ENCODE measurements at regions not wholly inside any gene's neighbourhood (a gene's known extent, or its start where the extent isn't known, plus 50 kb on each side); places are given as distances from the start of the nearest gene placed in this dataset.
"Not testable (repeated sequence)": the region's sequence is repeated elsewhere in the genome, so short reads cannot be mapped to it uniquely, and the experiment has no call there.

DNA sequence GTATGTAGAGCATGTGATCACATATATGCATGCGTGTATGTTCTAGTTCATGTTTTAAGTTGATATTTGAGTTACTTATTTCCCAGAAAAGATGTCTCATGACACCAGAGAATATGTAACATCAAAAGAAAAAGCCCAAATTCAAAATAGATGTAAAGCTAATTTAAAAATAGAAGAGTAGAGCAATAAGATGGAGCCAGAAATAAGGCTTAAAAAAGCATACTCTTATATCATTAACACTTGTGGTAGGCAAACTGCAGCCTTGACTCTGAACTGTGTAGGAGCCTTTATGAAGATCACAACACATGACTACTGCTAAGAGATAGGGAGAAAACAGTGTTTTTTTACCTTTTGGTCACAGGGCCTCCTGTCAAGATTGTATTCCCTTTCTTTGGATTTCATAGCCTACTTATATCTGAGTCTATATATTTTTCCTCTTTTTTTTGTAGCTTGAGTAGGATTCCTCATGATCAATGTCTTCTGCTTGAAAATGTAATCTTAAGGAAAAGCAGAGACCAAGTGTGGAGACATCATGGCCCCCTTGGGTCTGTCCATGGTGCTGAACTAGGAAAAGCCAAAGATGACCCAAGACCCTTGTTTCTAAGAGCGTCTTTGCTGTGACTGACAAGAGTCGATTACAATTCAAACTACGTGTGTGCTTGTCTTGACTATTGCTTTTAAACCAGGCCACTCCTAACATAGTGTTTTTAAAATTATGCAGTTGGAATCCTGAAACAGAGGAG, 390.4 kb downstream of the SHISA9 start:
- DNase-seq = no peak

DNA sequence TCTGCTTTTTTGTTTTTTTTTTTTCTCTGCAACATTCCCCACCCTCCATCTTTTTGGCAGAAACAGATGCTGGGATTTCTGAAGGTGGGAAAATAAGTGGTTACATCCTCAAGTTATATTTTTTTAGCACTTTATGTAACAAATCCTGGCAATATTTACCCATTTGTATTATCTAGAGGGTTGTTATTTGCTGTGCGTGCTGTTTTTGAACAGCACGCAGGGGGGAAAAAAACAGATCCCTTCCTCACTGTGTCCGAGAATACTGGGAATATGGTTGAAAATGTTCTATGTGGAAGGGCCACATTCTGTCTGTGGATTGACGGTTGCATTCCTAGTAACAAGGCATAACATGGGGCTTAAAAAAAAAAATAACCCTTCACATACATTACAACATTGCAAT, 394.8 kb downstream of the SHISA9 start:
- DNase-seq = no peak

DNA sequence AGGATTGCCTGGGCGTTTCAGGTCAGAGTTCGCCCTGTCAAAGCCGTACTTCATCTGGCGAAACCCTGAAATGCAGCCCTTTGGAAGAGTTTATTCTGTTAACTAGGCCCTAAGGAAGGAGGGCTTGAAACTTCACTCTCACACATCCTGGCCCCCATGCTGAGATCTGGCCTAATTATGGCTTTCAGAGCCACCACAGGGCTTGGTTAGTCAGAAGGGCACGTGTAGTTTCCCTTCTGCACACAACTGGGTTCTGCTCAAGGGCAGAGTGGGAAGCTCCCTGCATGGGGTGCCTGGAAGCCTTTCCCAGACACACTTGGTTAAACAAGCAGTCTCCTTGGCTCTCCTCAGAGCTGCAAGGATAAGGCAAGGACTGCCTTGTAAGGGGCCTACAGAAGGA, 397.3 kb downstream of the SHISA9 start:
- DNase-seq = no peak

DNA sequence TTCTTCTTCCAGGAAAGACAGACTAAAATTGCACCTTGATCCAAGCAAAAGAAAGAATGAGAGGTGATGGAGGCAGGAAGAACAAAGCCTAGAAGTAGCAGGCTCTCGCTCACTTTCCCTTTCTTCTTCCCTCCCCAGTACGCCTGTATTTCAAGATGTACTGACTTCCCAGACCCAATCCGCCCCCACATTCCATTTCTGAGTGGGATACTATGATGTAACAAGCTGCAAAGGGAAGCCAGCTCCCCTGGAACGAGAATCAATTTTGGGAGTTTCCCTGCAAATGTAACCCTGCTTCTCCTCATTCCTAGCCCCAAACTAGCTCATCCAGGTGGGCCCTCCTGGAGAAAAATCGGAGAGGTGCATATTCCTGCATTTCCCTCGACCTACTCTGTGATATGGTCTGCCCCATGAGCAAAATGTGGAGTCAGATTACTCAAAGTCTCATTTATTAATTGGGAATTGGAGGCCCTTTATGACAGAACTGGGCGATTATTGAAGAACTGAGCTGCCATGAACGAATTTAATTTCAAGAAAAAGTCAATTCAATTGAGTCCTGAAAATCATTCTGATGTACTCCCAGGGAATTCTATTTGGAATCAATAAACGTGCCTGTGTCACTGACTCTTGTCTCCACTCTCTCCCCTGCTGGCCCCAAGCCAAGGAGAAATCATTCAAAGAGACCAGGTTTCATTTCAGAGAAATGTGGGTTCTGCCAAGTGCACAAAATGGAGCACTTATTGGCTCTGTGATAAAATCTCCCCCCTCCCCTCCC, 398.9 kb downstream of the SHISA9 start:
- no peak for DNase-seq

DNA sequence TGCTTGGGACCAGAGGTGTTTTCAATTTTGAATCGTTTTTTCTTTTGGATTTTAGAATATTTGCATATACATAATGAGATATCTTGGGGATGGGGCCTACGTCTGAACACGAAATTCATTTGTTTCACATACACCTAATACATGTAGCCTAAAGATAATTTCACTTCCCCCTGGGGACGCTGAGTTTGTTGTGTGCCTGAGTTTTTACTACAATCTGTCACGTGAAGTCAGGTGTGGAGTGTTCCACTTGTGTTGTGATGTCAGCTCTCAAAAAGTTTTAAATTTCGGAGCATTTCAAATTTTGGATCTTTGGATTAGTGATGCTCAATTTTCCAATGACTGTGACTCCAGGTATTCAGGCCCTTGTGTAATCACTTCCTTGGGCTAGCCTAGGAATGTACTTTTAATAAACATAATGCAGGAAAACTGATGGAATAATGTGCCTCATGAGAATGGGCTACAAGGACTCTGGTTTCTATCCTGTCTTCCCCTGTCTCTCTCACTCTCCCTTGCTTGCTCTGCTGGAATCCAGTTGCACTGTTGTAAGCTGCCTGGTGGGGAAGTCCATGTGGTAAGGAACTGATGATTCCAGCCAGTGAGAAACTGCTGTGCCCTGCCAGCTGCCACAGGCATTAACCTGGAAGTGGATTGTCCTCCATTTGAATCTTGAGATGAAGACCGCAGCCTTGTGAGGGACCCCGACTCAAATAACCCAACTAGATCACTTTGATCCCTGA, 403.8 kb downstream of the SHISA9 start:
- no peak for DNase-seq

DNA sequence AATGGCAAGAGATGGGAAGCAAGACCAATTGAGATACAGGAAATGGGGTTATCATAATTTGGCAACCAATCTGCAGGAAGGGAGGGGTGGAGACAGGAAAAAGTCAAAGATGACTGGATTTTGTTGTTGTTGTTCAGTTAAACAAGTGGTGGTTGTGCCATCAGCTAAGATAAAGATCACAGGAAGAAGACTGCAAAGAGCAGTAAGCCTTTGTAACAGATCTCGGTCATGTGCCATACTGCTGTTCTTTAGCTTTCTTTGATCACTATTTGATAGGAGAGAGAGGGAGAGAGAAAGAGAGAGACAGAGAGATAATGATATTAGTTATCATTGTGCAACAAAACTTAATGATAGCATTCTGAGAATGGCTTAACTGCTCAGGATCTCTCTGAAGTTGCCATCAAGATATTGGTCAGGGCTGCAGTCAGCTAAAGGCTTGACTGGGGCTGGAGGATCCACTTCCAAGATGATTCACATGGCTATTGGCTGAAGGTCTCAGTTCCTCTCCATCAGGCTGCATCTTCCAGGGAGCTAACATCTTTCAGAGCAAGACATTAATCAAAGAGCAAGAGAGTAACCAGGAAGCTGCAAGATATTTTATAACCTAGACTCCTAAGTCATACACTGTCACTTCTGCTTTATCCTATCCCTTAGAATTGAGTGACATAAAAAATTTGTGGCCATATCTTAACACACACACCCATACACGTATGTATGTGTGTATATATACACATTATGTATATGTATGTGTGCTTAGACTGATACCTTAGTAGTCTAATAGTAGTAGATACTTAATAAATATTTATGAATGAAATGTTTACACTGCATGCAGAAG, 405.0 kb downstream of the SHISA9 start:
- no peak for DNase-seq

DNA sequence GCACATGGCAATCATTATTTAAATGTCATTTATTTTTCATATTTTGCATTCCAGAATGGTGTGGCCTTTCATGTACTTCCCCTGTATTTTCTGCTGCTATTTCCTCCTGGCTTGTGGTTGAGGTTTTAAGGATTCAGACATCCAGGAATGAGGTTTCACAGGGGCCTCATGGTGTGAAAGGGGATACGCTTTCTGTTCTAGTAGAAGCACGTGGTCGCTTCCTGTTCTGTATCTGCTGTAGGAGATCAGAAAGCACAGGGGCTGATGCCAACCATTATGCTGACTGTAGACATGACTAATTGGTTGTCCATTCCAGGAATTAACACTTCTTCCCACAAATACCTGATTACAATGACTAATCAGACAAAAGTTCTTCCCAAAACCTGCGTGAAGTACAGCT, 405.9 kb downstream of the SHISA9 start:
- no peak for DNase-seq

DNA sequence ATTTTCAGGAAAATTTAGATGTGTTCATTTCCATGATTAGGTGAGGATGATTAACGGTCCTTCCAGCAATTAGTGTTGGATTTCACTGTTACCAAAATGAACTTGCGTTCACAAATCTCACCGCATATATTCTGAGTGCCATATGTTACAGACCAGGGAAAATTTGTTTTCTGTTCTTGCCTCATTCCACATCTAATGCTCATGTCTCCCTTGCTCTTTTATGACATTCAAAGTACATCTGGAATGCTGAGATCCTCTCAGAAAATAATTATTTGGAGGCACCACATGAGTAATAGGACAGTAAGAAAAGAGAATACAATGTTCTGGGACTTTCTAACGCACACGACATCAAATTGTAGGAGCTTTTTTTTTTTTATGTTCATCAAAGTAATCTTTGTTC, 406.5 kb downstream of the SHISA9 start:
- no peak for DNase-seq

DNA sequence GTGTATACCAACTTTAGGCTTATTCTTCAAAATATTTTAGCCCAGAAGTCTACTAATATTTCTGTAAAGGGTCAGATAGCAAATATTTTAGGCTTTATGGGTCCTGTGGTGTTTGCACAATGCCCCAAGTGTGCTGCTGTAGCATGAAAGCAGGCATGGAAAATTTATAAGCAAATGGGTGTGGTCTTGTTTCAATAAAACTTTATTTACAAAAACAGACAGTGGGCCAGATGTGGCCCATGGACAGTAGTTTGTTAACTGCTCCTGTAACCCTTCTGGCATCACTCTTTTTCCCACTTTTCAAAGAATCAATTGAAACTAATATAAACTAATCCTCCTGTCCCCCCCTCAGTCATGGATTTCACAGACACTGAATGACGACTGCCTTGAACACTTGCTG, 410.7 kb downstream of the SHISA9 start:
- DNase-seq = no peak

DNA sequence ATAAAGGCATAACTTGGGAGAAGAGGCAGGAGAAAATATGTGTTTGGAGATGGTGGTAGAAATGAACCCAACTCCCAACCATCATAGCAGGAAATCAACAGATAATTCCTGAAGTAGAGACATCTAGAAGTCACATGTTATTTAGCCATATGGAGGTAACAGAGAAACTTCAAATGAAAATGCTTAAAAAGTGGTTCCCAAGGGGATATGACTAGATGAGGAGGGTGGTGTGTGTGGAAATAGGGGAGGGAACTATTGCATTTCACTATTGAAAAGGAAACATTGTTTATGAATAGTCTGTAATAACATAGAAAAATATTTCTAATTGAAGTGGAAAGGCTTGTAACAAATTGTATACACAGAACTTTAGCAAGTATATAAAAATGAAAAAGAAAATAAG, 412.0 kb downstream of the SHISA9 start:
- no peak for DNase-seq

DNA sequence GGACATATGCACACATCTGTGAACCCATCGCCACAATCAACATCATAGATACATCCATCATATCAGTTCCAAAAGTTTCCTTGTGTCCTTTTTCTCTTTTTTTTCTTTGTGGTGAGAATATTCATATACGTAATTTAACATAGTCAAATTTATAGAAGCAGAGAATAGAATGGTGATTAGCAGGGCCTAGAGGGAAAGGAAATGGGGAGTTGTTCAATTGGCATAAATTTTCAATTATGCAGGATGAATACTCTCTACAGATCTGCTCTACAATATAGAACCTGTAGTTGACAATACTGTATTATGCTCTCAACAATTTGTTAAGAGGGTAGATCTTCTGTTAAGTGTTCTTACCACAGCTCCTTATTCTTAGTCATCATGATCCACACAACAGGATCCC, 413.2 kb downstream of the SHISA9 start:
- no peak for DNase-seq

DNA sequence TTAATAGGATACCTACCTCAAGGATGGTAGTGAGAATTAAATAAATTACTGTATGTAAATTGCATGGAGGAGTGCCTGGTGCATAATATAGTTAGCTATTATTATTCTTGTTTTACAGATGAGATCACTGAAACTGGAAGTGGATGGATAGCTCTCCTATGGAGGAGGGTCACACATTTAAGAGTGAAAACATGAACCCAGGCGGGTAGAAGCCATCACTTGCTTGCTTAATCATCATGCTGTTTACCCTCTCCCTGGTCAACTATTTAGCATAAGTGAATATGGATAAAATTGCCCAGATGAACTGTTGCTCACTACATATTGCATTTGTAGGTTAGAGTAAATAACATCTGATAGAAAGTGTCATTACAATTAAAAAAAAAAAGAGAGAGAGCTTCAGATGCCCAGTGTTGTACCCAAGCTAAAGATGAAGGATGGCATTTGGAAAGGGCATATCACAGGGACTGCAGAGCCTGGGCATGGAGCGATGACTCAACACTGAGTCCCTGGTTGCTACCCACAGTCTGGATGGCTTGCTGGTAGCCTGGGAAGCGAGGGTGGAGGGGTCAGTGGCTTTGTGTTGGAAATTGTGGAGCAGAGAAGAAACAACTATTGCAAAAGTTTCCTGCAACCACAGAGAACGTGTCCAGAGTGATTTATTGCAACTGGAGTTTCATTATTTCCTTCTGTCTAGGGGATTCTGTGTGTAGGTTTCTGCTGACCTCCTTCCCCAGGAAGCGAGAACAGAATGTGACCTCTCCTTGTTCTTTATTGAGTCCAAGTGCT, 414.4 kb downstream of the SHISA9 start:
- no peak for DNase-seq

DNA sequence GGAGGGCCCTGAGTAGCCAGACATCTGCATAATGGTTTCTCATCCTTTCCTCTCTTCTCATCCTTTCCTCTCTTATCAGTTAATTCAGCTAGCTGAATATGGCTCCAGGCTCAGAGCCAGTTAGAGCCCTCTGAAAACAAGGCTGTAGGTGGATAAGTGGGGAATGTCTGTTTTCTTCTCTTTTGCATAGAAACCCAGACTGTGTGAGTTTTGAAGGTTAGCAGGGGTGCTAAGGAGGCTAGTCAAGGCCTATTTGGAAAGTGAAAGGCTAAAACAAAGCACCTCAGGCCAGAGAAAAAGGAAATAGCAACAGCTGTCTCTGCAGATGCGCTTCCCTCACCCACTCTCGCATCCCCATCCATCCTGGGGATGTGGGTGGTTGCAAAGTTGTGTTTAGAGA, 420.9 kb downstream of the SHISA9 start:
- DNase-seq = no peak

DNA sequence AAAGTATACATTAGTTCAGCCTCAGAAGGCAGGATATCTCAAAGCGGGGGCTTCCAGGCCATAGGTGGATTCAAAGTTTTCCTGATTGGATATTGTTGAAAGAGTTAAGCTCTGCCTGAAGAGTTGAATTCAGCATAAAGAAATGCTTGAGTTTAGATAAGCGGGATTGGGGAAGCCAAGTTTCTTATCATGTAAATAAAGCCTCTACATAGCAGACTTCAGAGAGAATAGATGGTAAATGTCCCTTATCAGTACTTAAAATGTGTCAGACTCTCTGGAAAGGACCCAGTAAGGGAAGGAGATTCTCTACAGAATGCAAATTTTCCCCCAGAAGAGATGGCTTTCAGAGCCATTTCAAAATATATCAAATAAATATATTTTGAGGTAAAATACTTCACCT, 423.5 kb downstream of the SHISA9 start:
- no peak for DNase-seq

DNA sequence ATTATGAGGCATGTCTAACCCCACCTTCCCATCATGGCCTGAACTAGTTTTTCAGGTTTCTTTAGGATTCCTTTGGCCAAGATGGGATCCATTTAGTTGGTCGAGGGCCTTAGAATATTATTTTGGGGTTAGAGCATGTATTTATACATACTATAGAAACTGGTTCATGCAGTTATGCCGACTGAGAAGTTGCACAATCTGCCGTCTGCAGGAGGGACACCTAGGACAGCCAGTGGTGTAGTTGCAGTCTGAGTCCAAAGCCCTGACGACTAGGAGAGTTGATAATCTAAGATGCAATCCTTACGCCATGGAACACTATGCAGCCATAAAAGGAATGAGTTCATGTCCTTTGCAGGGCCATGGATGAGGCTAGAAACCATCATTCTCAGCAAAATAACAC, 424.0 kb downstream of the SHISA9 start:
- no peak for DNase-seq

DNA sequence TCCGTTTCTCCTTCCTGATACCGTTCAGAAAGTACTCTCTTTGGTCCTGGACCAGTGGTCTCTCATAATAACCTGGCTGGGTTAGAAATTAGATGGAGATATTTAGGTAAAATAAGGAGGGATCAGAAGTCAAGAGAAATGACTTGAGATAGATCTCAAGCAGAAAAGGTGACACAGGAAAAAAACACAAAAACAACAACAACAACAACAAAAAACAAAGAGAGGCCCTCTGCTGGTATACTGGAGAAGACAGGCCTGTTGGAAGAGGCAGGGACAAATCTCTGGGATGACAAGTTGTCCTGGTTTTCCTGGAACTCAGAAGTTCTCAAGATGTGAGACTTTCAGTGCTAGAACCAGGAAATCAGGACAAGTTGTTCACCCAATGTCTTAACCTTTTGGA, 430.5 kb downstream of the SHISA9 start:
- no peak for DNase-seq

DNA sequence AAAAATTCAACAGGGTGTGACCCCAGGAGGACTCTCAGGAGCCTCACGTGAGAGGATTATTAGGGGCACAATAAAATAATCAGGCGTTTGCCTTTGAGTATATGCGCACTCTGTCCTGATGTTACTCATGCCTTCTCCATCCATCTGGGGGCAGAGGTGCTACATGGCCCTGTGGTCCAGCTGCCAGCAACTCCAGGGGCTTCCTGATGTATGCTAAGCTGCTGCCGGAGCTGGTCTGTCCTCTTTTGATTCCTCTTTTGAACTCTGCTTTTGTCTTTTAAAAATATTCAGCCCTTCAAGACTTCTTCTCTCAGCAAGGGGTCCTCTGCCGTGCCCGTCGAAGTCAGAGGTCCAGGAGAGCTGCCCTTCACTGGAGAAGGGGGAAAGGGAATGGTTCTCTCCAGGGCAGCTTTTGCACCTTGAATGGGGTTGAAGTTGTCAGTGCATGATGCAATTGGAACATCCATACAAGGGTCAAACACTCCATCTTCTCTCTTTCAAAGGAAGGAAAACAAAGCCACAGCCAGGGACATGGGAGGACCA, 431.4 kb downstream of the SHISA9 start:
- no peak for DNase-seq

DNA sequence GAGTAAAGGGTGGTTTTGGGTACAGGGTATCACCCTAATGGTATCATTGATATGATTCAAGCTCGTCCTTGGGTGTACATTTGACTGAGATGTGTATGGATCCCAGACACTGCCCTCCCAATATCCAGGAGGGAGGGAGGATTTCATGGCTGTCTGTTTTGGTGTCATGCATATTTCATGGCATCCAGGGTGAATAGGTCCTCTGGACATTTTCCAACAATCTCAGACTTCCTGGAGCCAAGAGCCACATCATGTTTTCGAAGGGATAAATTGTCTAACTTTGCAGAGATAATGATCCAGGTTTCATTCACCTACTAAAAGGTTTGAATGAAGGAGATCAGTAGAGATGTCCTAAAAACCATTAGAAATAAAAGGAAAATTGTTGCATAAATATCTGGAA, 431.9 kb downstream of the SHISA9 start:
- DNase-seq = no peak

DNA sequence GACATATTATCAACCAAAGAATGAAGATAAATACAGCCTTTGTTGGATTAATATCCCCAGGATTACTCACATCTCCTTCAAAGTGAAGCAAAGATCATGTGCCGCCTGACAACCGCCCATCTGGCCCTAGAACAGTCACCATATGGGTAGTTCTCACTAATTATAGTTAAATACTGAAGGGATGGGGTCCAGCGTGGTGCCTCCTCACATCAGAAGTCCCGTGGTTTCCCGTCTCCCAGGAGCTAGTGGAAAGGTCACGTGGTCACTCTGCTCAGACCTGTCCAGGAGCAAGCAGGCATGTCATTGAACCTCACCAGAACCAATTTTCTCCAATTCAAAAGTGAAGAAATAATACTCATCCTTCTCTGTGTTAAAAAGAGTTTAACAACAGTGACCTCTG, 434.5 kb downstream of the SHISA9 start:
- no peak for DNase-seq

DNA sequence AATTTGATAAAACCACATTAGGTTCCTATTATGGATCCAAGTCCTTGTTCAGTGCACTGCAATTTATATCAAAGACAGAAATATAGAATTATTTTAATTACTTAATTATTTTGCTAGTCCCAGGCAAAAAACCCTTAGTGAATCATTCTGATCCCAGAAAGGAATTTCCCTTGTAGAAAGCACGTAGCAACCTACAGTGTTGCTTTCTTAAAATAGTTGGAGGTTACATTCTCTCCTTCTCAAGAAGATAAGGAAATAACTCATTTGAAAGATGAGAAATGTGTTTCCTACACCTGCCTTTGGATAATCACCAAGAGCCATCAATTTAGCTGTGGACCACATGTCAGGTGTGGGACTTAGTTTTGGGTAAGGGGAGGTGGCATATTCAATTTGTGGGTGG, 434.9 kb downstream of the SHISA9 start:
- DNase-seq = no peak

DNA sequence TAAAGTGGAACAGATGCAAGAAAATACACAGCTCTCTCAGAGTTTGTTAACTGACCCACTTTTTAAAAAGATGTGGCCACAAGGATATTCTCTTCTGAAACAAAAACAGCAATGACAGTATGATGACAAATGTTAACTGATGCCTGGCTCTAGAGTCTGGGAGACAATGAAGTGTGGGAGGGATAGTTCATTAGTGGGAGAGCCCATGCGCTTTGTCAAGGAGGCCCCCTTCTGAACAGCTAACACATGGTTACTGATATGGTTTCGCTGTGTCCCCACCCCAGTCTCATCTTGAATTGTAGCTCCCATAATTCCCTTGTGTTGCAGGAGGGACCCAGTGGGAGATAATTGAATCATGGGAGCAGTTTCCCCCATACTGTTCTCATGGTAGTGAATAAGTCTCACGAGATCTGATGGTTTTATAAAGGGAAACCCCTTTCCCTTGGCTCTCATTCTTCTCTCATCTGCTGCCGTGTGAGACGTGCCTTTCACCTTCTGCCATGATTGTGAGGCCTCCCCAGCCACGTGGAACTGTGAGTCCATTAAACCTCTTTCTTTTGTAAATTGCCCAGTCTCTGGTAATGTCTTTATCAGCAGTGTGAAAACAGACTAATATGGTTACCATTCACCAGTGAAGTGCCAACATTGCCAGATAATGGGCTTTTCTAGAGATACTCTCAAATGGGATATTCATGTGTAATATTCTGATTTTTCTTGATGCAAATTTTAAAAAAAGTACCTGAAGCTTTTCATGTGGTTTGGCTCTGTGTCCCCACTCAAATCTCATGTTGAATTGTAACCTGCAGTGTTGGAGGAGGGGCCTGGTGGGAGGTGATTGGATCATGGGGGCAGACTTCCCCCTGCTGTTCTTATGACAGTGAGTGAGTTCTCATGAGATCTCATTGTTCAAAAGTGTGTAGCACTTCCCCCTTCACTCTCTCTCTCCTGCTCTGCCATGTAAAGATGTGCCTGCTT, 435.8 kb downstream of the SHISA9 start:
- not testable (repeated sequence) for DNase-seq

All from activated naive CD4-positive, alpha-beta T cell (primary cell).